Immature natural killer cell (primary cell): ENCODE measurements at regions not wholly inside any gene's neighbourhood (a gene's known extent, or its start where the extent isn't known, plus 50 kb on each side); places are given as distances from the start of the nearest gene placed in this dataset.

Source experiments
- DNase-seq, 3 donors: peaks; one replicate each; pipeline ENCODE4 v3.0.0; 2022; ENCODE audit warnings: mixed read lengths in 1 of 3
- H3K27ac Mint-ChIP-seq, 6 donors: one replicate each; pipeline ENCODE4 v1.8.0; 2020; ENCODE audit warnings: mixed read lengths in 6 of 6, mild to moderate bottlenecking in 5 of 6, inconsistent platforms in 4 of 6, moderate library complexity in 3 of 6
- H3K27me3 Mint-ChIP-seq, 3 donors: one replicate each; pipeline ENCODE4 v1.8.0; 2020 to 2021; ENCODE audit warnings: low read depth in 3 of 3, mild to moderate bottlenecking in 3 of 3, mixed read lengths in 3 of 3, moderate library complexity in 3 of 3, inconsistent platforms in 1 of 3
- H3K36me3 Mint-ChIP-seq, 3 donors: one replicate each; pipeline ENCODE4 v1.8.0; 2020; ENCODE audit warnings: mixed read lengths in 3 of 3, inconsistent platforms in 2 of 3, mild to moderate bottlenecking in 2 of 3
- H3K4me1 Mint-ChIP-seq, 2 donors: one replicate each; pipeline ENCODE4 v1.8.0; 2020; ENCODE audit warnings: inconsistent platforms in 2 of 2, mild to moderate bottlenecking in 2 of 2, mixed read lengths in 2 of 2, moderate library complexity in 1 of 2
- H3K4me3 Mint-ChIP-seq, 5 donors: one replicate each; pipeline ENCODE4 v1.8.0; 2020; ENCODE audit warnings: mild to moderate bottlenecking in 5 of 5, mixed read lengths in 5 of 5, inconsistent platforms in 3 of 5, moderate library complexity in 3 of 5
- H3K9me3 Mint-ChIP-seq, 6 donors: one replicate each; pipeline ENCODE4 v1.8.0; 2020; ENCODE audit warnings: mild to moderate bottlenecking in 6 of 6, mixed read lengths in 6 of 6, inconsistent platforms in 4 of 6, moderate library complexity in 3 of 6

- no peak for DNase-seq
- H3K4me3 Mint-ChIP-seq: no peak overlapping the region
- H3K9me3 Mint-ChIP-seq: no peaks in the 10 kb centered on the region
- H3K27ac Mint-ChIP-seq: no peak overlapping the region
- peaks cover 5 to 6% of the 10 kb centered on the region in 2 donors for H3K4me1 Mint-ChIP-seq
- H3K27me3 Mint-ChIP-seq: peaks cover 0 to 4% (median 0%) of the 10 kb centered on the region in 3 donors
- no peaks in the 10 kb centered on the region for H3K36me3 Mint-ChIP-seq
Observed at GRCh38 chr22:49643466-49643865, 184.2 kb downstream of the BRD1 start.

- DNase-seq: no peak
- Mint-ChIP-seq H3K27me3 (peaks cover 0 to 4% (median 0%) of the 10 kb centered on the region in 3 donors), H3K36me3 (no peaks in the 10 kb centered on the region), H3K4me1 (peaks cover 5 to 6% of the 10 kb centered on the region in 2 donors), H3K27ac (no peak overlapping the region), H3K4me3 (no peak overlapping the region), H3K9me3 (no peaks in the 10 kb centered on the region)
Observed at GRCh38 chr22:49642741-49643140, 184.9 kb downstream of the BRD1 start.

- peaks cover 0 to 4% (median 0%) of the 10 kb centered on the region in 3 donors for H3K27me3 Mint-ChIP-seq
- H3K9me3 Mint-ChIP-seq: no peaks in the 10 kb centered on the region
- no peak for DNase-seq
- H3K4me1 Mint-ChIP-seq: peaks cover 5 to 6% of the 10 kb centered on the region in 2 donors
- H3K4me3 Mint-ChIP-seq: no peak overlapping the region
- no peaks in the 10 kb centered on the region for H3K36me3 Mint-ChIP-seq
- H3K27ac Mint-ChIP-seq: no peak overlapping the region
Observed at GRCh38 chr22:49642331-49642730, 185.3 kb downstream of the BRD1 start.

- Mint-ChIP-seq H3K27me3 (peaks cover 0 to 6% (median 0%) of the 10 kb centered on the region in 3 donors), H3K27ac (peak overlapping the region in 1 of 6 donors; percentile 34), H3K9me3 (no peaks in the 10 kb centered on the region), H3K4me3 (no peak overlapping the region), H3K36me3 (no peaks in the 10 kb centered on the region), H3K4me1 (peaks cover 5 to 6% of the 10 kb centered on the region in 2 donors)
- no peak for DNase-seq
Observed at GRCh38 chr22:49641770-49642313, 185.8 kb downstream of the BRD1 start.

- Mint-ChIP-seq H3K36me3 (no peaks in the 10 kb centered on the region), H3K27ac (no peak overlapping the region), H3K4me1 (peaks cover 5 to 6% of the 10 kb centered on the region in 2 donors), H3K4me3 (no peak overlapping the region), H3K27me3 (peaks cover 0 to 6% (median 0%) of the 10 kb centered on the region in 3 donors), H3K9me3 (no peaks in the 10 kb centered on the region)
- no peak for DNase-seq
Observed at GRCh38 chr22:49640366-49641095, 187.1 kb downstream of the BRD1 start.

GRCh38 chr22:49639956-49640355 is 187.7 kb downstream of the BRD1 start:
- DNase-seq: no peak
- Mint-ChIP-seq H3K9me3 (no peaks in the 10 kb centered on the region), H3K27ac (no peak overlapping the region), H3K27me3 (peaks cover 0 to 6% (median 0%) of the 10 kb centered on the region in 3 donors), H3K36me3 (no peaks in the 10 kb centered on the region), H3K4me3 (no peak overlapping the region), H3K4me1 (peaks cover 5 to 6% of the 10 kb centered on the region in 2 donors)

- peaks cover 9 to 11% of the 10 kb centered on the region in 2 donors for H3K4me1 Mint-ChIP-seq
- H3K27me3 Mint-ChIP-seq: peaks cover 0 to 6% (median 0%) of the 10 kb centered on the region in 3 donors
- H3K36me3 Mint-ChIP-seq: no peaks in the 10 kb centered on the region
- no peaks in the 10 kb centered on the region for H3K9me3 Mint-ChIP-seq
- peak overlapping the region in 2 of 6 donors; percentile 61 to 73 for H3K27ac Mint-ChIP-seq
- no peak for DNase-seq
- no peak overlapping the region for H3K4me3 Mint-ChIP-seq
Observed at GRCh38 chr22:49638788-49639187, 188.9 kb downstream of the BRD1 start.

- no peak for DNase-seq
- Mint-ChIP-seq H3K27me3 (peaks cover 0 to 6% (median 0%) of the 10 kb centered on the region in 3 donors), H3K4me3 (no peak overlapping the region), H3K36me3 (no peaks in the 10 kb centered on the region), H3K9me3 (no peaks in the 10 kb centered on the region), H3K4me1 (peaks cover 10 to 11% of the 10 kb centered on the region in 2 donors), H3K27ac (no peak overlapping the region)
Observed at GRCh38 chr22:49638001-49638400, 189.7 kb downstream of the BRD1 start.

- Mint-ChIP-seq H3K4me1 (peaks cover 11 to 12% of the 10 kb centered on the region in 2 donors), H3K27me3 (peaks cover 0 to 6% (median 0%) of the 10 kb centered on the region in 3 donors), H3K4me3 (no peak overlapping the region), H3K9me3 (no peaks in the 10 kb centered on the region), H3K36me3 (no peaks in the 10 kb centered on the region), H3K27ac (no peak overlapping the region)
- no peak for DNase-seq
Observed at GRCh38 chr22:49637255-49637760, 190.4 kb downstream of the BRD1 start.

GRCh38 chr22:49636649-49637048 is 191.0 kb downstream of the BRD1 start:
- Mint-ChIP-seq H3K36me3 (no peaks in the 10 kb centered on the region), H3K9me3 (no peaks in the 10 kb centered on the region), H3K4me1 (peaks cover 10 to 12% of the 10 kb centered on the region in 2 donors), H3K27me3 (peaks cover 0 to 6% (median 0%) of the 10 kb centered on the region in 3 donors), H3K27ac (no peak overlapping the region), H3K4me3 (no peak overlapping the region)
- no peak for DNase-seq

- H3K27ac Mint-ChIP-seq: no peak overlapping the region
- peaks cover 0 to 6% (median 0%) of the 10 kb centered on the region in 3 donors for H3K27me3 Mint-ChIP-seq
- peaks cover 6 to 15% of the 10 kb centered on the region in 2 donors for H3K4me1 Mint-ChIP-seq
- H3K4me3 Mint-ChIP-seq: no peak overlapping the region
- DNase-seq: no peak
- no peaks in the 10 kb centered on the region for H3K36me3 Mint-ChIP-seq
- H3K9me3 Mint-ChIP-seq: no peaks in the 10 kb centered on the region
Observed at GRCh38 chr22:49636214-49636613, 191.5 kb downstream of the BRD1 start.

- H3K27ac Mint-ChIP-seq: no peak overlapping the region
- H3K4me3 Mint-ChIP-seq: no peak overlapping the region
- peaks cover 0 to 4% (median 0%) of the 10 kb centered on the region in 3 donors for H3K27me3 Mint-ChIP-seq
- no peaks in the 10 kb centered on the region for H3K9me3 Mint-ChIP-seq
- peaks cover 5 to 19% of the 10 kb centered on the region in 2 donors for H3K4me1 Mint-ChIP-seq
- no peak for DNase-seq
- H3K36me3 Mint-ChIP-seq: no peaks in the 10 kb centered on the region
Observed at GRCh38 chr22:49634006-49634772, 193.5 kb downstream of the BRD1 start.

- no peak overlapping the region for H3K27ac Mint-ChIP-seq
Observed at GRCh38 chr22:49633010-49633324, 194.7 kb downstream of the BRD1 start.

More at GRCh38 chr22:49633010-49633324, 194.7 kb downstream of the BRD1 start:
- Mint-ChIP-seq H3K9me3 (no peaks in the 10 kb centered on the region), H3K4me3 (no peak overlapping the region), H3K27me3 (peaks cover 0 to 4% (median 0%) of the 10 kb centered on the region in 3 donors), H3K36me3 (no peaks in the 10 kb centered on the region), H3K4me1 (peaks cover 5 to 19% of the 10 kb centered on the region in 2 donors)
- DNase-seq: no peak
